ENCODE measurements at regions not wholly inside any gene's neighbourhood (a gene's known extent, or its start where the extent isn't known, plus 50 kb on each side); places are given as distances from the start of the nearest gene placed in this dataset.
A peak's percentile ranks its signal among the peaks of the same experiment; 100 is the strongest.
"Not testable (repeated sequence)": the region's sequence is repeated elsewhere in the genome, so short reads cannot be mapped to it uniquely, and the experiment has no call there.

DNA sequence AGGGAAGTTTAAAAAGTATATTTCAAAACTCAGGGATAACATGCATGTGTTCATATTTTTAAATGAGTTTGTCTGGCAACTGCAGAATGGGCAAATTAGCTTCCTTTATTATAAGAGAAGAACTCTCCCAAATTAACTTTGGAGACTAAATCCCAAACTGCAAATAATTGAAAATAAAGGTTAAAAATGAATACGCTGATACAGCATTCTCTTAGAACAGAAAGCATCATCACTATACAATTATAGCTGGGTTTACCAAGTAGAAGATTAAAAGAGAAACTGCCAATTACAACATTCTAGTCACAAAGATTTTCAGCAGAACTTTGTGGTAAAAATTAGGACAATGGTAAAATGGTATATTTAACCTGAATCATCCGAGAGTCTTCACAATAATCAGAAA lies 73.3 kb downstream of the OLFM4 start:
- no peak for DNase-seq (ENCODE audit: low spot score)

- DNase-seq (ENCODE audit: low spot score) = no peak
Observed at GRCh38 chr13:53104136-53104535, 75.5 kb downstream of the OLFM4 start.

DNA sequence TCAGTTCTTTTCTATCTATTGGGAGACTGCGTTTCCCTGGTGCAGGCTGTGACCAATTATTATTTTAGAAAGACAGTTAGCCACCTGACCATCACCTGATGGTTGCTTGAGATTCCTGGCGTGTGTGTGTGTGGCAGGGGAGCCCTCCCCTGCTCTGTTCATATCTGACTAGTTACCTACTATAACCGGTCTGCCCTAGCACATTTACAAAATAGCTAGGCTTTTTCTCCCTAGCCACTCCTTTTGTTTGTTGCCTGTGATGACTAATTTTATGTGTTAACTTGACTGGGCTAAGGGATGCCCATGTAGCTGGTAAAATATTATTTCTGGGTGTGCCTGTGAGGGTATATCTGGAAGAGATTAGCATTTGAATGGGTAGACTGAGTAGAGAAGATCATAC lies 76.9 kb downstream of the OLFM4 start:
- DNase-seq (ENCODE audit: low spot score) = no peak

- no peak for DNase-seq (ENCODE audit: low spot score)
Observed at GRCh38 chr13:53105890-53106289, 77.3 kb downstream of the OLFM4 start.

DNA sequence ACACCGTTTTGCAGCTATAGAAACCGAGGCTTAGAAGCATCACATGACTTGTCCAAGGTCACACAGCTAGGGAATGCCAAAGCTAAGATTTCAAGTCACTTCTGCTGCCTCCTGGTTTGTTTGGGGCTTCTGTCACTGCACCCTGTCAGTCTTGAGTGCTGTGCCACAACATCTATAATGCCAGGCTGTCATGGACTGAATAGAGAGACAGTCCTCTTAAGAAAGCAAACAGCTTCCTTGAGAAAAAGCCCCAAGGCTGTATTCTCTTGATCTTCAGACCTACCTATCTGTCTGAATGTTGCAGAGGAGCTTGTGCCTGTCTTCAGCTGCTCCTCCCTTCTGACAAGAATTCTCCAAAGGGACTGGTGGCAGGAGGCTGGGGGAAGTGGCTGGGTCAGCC lies 81.6 kb downstream of the OLFM4 start:
- no peak for DNase-seq (ENCODE audit: low spot score)

DNA sequence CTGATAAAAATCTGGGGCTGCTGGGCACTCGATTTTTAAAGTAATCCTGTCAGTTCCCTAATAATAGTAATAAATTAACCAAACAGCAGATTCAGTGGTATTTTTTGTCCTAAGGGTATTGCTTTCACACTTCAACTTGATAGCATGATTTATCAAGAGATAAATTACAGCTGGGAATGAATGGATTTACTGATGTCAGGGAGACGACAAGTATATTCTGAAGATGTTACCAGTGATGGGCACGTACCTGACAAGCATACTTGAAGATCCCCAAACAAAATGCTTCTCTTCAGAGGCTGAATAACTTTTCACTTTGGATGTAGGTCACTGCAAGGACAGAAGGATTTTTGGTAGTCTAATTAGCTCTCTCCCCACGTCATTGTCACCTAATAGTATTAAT lies 82.0 kb downstream of the OLFM4 start:
- DNase-seq (ENCODE audit: low spot score) = no peak

GRCh38 chr13:53112522-53112921 lies 83.9 kb downstream of the OLFM4 start:
- DNase-seq (ENCODE audit: low spot score) = no peak

DNA sequence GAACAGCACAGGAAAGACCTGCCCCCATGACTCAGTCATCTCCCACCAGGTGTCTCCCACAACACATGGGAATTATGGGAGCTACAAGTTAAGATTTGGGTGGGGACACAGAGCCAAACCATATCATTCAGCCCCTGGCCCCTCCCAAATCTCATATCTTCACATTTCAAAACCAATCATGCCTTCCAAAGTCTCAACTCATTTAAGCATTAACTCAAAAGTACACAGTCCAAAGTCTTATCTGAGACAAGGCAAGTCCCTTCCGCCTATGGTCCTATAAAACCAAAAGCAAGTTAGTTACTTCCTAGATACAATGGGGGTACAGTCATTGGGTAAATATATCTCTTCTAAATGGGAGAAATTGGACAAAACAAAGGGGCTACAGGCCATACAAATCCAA lies 88.4 kb downstream of the OLFM4 start:
- DNase-seq (ENCODE audit: low spot score) = not testable (repeated sequence)

DNA sequence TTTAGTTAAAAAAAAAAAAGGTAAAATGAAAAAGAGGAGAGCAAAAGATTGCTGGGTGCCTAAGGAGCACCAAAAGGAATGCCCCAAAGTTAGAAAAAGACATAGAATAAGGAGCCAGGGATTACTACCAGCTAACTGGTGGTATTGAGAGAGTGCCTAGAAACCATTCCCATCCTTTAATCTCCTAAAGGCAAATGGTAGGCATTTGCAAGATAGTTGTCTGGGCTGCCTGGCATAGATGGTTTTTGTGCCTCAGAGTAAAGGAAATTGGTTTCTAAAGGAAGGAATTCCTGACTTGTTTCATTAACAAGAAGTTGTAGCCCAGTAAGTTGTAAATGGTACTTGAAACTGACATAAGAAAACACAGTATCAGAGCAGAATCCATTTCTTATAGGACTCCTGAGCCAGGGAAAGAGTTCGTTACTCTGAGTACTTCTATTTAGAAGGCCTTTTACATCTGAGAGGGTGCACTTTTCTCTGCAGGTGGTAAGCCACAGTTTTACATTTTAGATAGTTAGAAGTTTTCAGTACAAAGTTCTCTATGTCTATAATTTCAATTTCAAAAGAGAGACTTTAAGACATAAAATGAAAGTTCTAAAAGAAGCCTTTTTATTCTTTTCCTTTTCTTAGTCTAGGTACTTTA lies 92.6 kb downstream of the OLFM4 start:
- DNase-seq (ENCODE audit: low spot score) = no peak

DNA sequence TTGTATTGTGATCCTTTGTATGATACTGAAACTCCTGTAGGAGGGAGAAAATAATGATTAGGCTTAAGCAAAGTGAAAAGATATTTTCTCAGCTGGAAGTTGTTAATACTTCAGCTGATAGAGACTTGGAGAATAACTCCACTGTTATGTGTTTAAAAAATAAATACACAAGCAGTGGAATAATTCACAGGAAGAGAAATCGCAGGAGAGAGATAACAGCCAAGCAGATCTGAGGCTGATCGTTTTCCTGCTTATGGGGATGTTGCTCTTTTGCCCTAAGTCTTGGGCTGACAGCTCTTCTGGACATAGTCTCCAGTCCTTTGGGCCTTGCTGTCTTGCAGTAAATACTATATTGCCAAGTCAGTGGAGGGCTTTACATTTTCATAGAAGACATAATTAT lies 93.3 kb downstream of the OLFM4 start:
- DNase-seq (ENCODE audit: low spot score) = no peak

- no peak for DNase-seq (ENCODE audit: low spot score)
Observed at GRCh38 chr13:53123536-53123935, 94.9 kb downstream of the OLFM4 start.

DNA sequence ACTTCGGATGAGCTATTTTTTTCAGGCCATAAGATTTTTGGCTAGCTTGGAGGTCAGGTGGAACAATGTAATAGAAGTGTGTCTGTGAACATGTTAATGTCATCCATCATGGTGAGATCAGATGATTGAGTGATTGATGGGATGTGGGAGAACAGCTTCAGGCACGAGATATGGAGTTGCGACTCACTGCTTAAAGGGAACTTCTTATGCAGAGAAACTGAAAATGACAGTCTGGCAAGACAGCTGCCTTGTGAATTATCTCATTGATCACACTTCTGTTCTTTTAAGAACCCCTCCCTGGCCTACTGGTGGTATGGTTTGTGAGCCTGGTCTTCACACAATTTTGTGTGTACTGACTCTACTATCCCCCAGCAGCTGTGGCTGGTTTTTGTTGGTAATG lies 96.0 kb downstream of the OLFM4 start:
- DNase-seq (ENCODE audit: low spot score) = no peak

DNA sequence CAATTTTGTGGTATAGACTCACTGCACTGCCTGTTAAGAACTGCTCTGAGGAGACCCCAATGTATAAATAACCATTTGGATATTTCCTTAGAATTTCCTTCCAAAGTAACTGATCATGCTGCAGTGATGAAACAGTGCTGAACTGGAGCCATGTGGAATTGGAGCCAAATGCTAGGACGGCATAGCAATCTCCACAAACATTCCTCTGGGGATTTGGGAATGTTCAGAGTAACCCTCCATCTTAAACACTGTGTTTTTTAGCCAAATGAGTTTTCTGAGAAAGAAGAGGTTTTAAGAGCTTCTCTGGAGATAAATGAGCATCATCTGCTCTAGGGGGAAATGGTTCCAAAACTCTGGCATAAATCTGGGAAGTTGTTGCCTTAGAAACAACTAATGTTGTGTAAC lies 98.2 kb downstream of the OLFM4 start:
- DNase-seq (ENCODE audit: low spot score) = peak; percentile 26

GRCh38 chr13:53127373-53127772 lies 98.8 kb downstream of the OLFM4 start:
- no peak for DNase-seq (ENCODE audit: low spot score)

DNA sequence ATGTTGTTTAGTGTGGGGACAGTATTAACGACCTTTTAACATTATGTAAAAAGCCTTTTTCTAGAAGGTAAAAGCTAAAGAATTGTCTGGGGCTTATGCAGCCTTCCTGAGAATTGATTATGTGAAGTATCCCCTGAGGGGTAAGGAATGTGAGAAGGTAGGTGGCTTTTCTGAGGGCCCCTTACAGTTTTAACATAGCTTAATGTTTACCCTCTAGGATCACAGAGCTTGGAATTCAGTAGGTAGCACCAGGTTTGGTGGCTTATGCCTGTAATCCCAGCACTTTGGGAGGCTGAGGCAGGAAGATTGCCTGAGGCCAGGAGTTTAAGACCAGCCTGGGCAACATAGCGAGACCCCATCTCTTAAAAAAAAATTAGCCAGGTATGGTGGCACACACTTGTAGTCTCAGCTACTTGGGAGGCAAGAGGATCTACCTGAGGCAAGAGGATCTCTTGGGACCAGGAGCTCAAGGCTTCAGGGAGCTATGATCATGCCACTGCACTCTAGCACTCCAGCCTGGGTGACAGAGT lies 101.3 kb downstream of the OLFM4 start:
- no peak for DNase-seq (ENCODE audit: low spot score)

DNA sequence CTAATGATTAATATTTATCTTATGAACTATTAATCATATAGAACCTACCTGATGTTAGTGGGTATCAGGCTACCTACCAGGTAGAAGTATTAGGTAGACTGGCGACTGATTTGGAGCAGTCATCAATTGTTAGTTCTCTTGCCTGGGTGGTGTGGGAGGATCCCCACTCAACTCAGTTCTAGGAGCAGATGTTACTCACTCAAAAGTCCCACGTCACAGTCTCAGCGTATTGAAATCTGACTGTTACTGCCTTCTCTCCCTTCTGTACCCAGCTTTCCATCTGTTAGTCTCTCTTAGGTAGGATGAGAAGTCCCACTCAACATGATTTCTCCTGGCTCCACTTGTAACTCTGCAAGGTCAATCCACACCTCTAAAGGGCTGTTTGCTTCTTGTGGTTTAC lies 102.7 kb downstream of the OLFM4 start:
- no peak for DNase-seq (ENCODE audit: low spot score)

- DNase-seq (ENCODE audit: low spot score) = no peak
Observed at GRCh38 chr13:53135301-53135700, 106.7 kb downstream of the OLFM4 start.

GRCh38 chr13:53136554-53137215 lies 108.1 kb downstream of the OLFM4 start:
- DNase-seq (ENCODE audit: low spot score) = no peak

DNA sequence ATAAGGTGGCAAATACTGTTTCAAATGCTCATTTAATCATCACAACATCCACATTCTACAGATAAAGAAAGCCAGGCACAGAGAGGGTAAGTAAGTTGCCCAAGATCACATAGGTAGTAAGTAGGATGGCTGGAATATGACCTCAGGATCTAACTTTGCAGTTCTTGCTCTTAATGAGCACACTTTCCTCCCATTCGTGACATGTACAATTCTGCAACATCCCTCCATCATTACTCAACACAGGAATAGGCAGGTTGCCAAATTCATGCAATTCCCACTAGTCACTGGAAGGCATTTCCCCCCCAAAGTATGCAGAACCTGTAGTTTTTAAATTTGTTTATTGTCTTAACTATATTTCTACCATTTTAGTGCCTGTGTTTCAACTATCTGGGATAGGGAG lies 109.2 kb downstream of the OLFM4 start:
- peak; percentile 55 for DNase-seq (ENCODE audit: low spot score)

- DNase-seq (ENCODE audit: low spot score) = peak; percentile 41
Observed at GRCh38 chr13:53138376-53139036, 109.9 kb downstream of the OLFM4 start.

DNA sequence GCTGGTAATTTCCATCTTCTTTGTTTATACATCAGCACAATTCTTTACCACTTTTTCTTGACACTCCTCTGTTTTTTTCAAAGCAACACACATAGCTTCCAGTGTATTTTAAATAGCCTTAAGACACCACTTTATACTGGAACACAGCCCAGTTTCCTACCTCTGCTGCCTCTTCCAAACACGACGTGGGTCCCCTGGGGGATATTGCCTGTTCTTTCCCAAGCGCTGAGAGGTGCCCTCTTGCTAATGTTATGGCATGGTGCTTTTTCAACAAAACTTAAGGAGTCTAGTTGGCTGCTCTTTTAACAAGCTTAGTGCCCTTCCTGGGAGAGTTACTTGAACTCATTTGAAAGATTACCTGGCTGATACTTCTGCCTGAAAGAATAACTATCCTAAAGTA lies 112.7 kb downstream of the OLFM4 start:
- DNase-seq (ENCODE audit: low spot score) = no peak

DNA sequence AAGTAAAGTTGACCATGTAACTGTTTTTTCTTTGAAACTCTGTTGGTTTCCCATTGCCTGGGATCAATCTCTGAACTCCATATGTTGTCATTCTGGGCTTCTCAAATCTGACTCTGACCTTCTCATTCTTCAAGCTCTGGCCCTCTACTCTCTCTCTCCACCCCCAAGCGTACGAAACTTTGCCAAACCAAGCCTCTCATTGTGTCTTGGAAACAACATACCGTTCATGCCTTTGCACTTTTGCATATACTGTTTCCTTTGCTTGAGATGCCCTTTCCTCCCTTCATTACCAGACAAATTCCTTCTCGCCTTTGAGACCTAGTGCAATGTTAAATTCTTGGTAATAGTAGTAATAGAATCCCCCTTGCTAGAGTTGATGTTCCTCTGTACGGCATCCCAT lies 113.7 kb downstream of the OLFM4 start:
- DNase-seq (ENCODE audit: low spot score) = peak; percentile 18

DNA sequence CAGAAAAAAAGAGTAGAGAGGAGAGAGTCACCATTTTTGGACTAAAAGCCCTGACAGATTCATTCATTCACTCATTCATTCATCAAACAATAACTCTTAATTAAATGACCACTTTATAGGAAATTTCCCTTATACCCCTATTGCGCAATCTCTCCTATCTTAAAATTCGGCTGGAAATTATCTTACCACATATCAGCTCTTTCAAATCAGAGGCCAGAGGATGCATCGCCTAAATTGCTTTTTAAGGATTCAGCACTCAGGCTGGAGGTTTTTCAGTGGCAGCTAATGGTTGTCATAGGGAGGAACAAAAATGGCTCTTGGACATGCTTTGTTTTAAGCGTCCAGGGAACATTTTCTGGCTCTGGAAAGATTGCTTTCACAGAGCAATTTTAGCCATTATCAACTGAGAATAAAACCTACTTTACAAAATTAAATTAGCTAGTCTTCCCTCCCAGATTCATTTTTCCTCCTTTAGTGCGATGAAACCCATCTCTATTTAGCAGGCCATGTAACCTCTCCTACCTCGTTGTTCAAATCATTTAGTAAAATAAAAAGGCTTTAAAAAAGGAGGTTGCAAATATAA lies 115.2 kb downstream of the OLFM4 start:
- no peak for DNase-seq (ENCODE audit: low spot score)
